GM19463 (cell line): ENCODE measurements at regions not wholly inside any gene's neighbourhood (a gene's known extent, or its start where the extent isn't known, plus 50 kb on each side); places are given as distances from the start of the nearest gene placed in this dataset.
"Not testable (repeated sequence)": the region's sequence is repeated elsewhere in the genome, so short reads cannot be mapped to it uniquely, and the experiment has no call there.

Experiments used
- ATAC-seq: cut with Tn5 transposase; IDR thresholded peaks from one replicate; pipeline ENCODE4 v1.9.1; 2021; ENCODE audit warnings: mild to moderate bottlenecking, moderate library complexity; ENCODE audit not compliant: unreplicated experiment

DNA sequence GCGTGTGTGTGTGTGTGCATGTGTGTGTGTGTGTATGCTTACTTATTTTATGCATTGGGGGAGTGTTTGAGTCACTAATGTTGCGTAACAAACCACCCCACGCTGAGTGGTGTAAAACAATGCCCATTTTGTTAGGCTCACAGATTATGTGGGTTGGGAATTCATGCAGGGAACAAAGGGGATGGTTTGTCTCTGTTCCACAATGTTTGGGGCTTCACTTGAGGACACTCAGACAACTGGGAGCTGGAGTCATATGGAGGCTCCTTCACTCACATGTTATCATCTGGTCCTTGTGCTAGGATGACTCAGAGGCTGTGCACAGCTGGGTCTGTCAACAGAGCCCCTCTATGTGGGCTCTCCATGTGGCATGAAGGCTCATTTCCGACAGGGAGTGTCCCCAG, 51.3 kb upstream of the LARGE1 start:
- no peak for ATAC-seq

DNA sequence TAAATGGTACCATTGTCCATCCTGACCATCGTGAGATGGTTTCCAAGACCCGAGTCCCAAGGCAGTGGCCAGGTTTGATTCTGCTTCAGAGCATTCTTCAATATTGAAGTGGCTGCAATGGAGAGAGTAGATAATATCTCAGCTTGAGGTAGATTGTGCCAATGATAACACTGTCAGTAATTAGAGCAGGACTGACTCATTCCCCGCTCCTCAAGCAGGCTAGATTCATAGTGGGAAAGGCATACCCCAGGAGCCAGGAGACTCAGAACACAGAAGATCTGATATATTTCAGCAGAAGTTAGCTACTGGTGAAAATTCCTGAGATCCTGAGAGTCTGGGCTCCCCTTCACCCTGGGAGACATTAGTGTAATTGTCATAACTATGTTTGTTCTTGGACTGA, 55.6 kb upstream of the LARGE1 start:
- ATAC-seq = no peak

DNA sequence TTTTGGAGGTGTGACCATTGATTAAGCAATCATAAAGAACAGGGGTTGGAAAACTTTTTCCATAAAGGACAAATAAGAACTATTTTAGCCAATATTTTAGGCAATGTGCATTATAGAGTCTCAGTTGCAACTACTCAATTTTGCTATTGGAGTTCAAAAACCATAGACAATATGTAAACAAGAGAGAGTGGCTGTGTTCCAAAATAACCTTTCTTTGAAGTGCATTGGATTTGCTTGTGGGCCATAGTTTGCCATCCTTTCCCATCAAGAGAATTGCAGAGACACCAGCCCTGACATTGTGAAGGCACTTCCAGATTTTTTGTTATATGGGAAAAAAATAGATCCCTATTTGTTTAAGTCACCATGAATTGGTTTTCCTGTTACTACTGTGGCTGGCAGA, 63.3 kb upstream of the LARGE1 start:
- no peak for ATAC-seq

DNA sequence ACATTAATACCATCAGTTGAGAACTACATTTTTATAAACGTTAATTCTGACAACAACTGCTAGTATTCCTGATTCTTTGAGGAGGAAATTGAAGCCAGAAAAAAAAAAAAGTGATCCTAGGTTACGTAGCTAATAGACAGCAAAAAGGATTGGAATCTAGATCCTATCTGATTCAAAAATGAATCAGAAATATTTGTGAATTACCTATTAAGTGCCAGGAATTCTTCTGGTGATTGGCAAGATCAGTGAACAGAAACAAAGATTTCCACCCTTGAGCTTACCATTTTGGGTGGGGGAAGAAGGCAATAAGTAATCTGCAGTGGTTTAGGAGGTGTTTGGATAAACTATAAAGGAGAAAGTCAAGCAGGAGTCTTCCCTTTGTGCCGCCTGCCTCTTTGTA, 63.9 kb upstream of the LARGE1 start:
- no peak for ATAC-seq

DNA sequence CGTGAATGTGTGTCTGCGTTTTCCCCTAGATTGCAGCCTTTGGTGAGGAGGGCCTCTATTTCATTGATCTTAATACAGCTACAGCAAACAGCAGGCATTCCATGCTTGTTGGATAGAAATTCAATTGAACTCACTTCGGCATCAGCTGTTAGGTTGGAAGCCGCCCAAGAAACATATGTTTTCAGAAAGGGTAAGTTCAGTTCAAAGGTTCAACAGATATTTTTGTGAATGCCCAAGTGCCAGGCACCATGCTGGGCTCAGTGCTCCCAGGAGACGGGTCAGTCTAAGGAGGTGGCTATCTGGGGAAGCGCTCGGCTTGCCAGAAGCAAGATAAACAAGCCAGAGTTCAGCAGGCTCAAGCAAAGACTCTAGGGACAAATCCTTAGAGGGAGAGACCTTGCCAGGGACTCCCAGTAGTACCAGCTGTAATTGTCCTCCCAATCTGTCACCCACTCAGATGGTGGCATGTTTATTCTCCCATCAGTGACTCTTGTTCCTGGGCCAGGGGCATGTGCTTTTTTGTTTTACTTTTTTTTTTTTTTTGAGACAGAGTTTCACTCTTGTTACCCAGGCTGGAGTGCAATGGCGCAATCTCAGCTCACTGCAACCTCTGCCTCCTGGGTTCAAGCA, 64.5 kb upstream of the LARGE1 start:
- ATAC-seq = no peak

- no peak for ATAC-seq
Measured at GRCh38 chr22:33985506-33985905, 65.2 kb upstream of the LARGE1 start.

GRCh38 chr22:33986167-33986771, 66.0 kb upstream of the LARGE1 start:
- ATAC-seq = no peak

DNA sequence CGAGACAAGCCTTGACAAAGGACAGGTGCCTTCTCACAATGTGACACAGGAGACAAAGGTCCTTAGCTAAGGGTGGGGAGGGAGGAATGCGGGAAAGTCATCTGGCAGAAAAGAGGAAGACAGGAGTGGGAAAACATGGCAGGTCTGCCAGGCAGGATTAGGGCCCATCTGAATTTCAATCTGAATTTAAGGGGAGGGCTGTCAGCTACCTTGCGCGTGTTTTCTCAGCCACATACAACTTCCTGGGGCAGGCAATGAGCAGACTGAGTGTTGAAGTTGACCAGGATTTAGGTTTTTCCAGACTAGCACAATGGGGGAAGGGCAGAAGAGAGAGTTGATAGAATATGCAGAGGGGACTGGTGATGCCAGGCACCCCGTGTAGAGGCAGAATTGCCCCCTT, 66.7 kb upstream of the LARGE1 start:
- ATAC-seq = no peak

DNA sequence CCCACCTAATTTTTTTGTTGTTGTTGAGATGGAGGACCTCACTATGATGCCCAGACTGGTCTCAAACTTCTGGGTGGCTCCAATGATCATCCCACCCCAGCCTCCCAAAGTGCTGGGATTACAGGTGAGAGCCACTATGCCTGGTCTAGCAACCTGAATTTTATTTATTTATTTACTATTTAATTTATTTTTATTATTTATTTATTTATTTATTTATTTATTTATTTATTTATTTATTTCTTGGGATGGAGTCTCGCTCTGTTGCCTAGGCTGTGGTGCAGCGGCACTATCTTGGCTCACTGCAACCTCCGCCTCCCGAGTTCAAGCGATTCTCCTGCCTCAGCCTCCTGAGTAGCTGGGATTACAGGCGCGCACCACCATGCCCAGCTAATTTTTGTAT, 69.0 kb upstream of the LARGE1 start:
- not testable (repeated sequence) for ATAC-seq

GRCh38 chr22:33991620-33992019, 71.3 kb upstream of the LARGE1 start:
- ATAC-seq = no peak

DNA sequence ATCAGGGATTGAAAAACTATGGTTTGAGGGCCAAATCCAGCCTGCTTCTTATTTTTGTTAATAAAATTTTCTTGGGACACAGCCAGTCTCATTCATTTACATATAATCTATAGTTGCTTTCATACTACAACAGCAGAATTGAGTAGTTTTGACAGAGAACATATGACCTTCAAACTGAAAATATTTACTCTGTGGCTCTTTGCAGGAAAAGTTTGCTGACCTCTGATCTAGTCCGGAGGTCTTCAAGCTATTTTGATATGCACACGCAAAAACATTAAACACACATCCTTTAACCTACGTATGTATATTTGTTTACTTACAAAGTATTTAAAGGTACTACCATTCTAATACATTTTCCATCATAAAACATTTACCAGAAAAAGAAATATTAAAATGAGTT, 76.5 kb upstream of the LARGE1 start:
- ATAC-seq = no peak

GRCh38 chr22:34000879-34001526, 80.7 kb upstream of the LARGE1 start:
- no peak for ATAC-seq

DNA sequence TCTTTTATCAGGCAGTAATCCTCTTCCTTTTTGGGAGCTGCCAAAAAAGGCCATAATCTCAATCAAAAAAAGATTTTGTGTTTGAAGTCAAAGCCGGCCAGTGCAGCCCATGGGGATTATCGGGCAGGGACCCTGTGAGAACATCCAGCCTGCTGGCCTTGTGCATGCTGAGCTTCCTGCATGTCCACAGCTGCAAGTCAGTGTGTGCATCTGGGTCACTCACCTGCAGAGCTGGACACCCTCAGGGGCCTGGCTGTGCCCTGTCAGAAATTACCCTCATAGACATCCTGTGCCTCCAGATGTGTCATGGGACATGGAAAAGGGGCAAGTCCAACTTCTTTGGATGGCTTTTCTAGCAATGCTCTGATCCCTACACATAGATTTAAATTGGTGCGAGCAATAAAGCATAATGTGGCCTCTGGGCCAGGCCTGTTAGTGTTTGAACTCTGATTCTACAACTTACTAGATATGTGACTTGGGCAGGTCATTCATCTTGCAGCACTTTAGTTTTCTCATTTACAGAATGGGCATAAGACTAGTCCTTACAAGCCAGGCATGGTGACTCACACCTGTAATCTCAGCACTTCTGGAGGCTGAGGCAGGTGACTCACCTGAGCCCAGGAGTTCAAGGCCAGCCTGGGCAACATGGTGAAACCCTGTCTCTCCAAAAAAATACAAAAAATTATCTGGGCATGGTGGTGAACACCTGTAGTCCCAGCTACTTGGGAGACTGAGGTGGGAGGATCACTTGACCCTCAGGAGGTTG, 81.6 kb upstream of the LARGE1 start:
- no peak for ATAC-seq

DNA sequence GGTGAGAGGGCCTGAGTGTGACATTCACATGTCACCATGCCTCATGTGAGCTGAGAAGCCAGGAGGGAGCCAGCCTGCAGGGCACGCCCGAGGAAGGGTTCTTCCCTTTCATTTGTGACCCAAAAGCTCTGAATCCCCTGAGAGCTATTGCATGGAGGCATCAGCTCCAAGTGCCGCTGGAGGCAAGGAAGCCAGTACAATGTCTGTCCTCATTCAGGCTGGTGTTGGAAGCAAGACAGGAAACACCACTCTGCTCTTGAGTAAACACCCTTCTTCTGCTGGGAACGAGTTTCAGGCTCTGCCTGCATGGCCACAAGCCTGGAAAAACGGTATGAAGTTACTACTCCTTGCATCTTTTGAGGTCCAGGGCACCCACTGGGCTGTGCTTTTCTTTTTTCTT, 83.8 kb upstream of the LARGE1 start:
- ATAC-seq = no peak

DNA sequence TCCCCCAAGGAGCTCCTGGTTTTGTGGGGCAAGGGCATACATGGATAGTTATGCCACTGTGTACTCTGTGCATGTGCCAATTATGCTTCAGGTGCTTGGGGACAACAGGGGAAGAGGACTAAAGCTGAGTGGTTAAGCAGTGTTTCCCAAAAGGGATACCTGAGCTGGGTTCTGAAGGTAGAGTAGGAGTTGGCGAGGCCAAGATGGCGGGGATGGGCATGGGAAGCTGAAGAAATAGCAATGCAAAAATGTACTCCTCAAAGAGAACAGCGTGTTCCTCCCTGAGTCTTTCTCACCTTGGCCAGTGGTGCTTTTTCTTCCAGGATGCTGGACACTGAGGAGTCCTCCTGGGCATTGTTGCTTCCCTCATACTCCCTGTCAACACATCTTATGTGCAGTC, 90.0 kb upstream of the LARGE1 start:
- ATAC-seq = no peak

DNA sequence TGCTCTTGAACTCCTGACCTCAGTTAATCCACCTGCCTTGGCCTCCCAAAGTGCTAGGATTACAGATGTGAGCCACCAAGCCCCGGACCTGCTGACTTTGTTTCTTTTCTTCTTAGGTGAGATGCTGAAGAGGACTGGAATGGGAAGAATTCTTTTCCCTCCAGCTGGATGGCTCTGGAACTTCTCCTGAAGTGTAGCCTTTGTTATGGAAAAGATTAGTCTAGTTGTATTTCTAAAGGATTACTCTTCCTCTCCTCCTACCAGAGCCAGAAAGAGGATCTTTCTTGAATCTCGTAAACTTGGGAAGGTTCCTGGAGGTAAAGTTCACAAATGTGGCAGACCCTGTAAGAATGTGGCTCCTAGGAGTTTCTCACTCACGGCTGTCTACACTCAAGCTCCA, 95.4 kb upstream of the LARGE1 start:
- ATAC-seq = no peak

- no peak for ATAC-seq
Measured at GRCh38 chr22:34017205-34017604, 96.9 kb upstream of the LARGE1 start.

GRCh38 chr22:34019190-34019845, 99.0 kb upstream of the LARGE1 start:
- no peak for ATAC-seq

- ATAC-seq = no peak
Measured at GRCh38 chr22:34035209-34035608, 114.9 kb upstream of the LARGE1 start.

- ATAC-seq = no peak
Measured at GRCh38 chr22:34036931-34037330, 116.7 kb upstream of the LARGE1 start.

- no peak for ATAC-seq
Measured at GRCh38 chr22:34038801-34039555, 118.7 kb upstream of the LARGE1 start.
